CD4-positive, alpha-beta T cell (primary cell): ENCODE measurements at regions not wholly inside any gene's neighbourhood (a gene's known extent, or its start where the extent isn't known, plus 50 kb on each side); places are given as distances from the start of the nearest gene placed in this dataset.

ENCODE experiments used
- ATAC-seq: fragments of 200-7000 bp; cut with Tn5 transposase; one replicate; pipeline ENCODE4 v1.10.0; 2022; ENCODE audit warnings: mild to moderate bottlenecking; ENCODE audit not compliant: poor library complexity
- CTCF ChIA-PET: fragments of 350-600 bp; sonication (Branson Sonifier 250); formaldehyde crosslinking; loops from one replicate; lab custom pipeline; 2021; ENCODE audit warnings: antibody characterized with exemption, inconsistent platforms; lab: Charles Lee
- POLR2A ChIA-PET: fragments of 350-600 bp; sonication (Branson Sonifier 250); formaldehyde crosslinking; loops from one replicate; lab custom pipeline; 2021; ENCODE audit warnings: antibody characterized with exemption, inconsistent platforms; lab: Charles Lee
- DNase-seq, 14 experiments: peaks; one replicate each; pipeline ENCODE4 v3.0.0-alpha.2; 2013 to 2020; ENCODE audit warnings: mixed read lengths in 2 of 14
- H3K27ac ChIP-seq, 2 donors: one replicate each; pipeline versions ENCODE4 v1.5.1 to v1.7.0; 2013; ENCODE audit warnings: low read length in 2 of 2, low read depth in 1 of 2, mild to moderate bottlenecking in 1 of 2
- H3K27me3 ChIP-seq, 2 experiments: 1 replicate in 1 of 2; 2 replicates in 1 of 2; pipeline versions ENCODE4 v1.6.1 to v1.7.0; 2013; ENCODE audit warnings: low read length in 2 of 2, control low read depth in 1 of 2, mild to moderate bottlenecking in 1 of 2, moderate library complexity in 1 of 2; ENCODE audit not compliant: insufficient read depth in 2 of 2, control insufficient read depth in 1 of 2
- H3K36me3 ChIP-seq: one replicate; pipeline ENCODE4 v1.6.1; 2013; ENCODE audit warnings: low read length, control low read depth; ENCODE audit not compliant: insufficient read depth
- H3K4me1 ChIP-seq: one replicate; pipeline ENCODE4 v1.6.1; 2013; ENCODE audit warnings: low read length, control low read depth; ENCODE audit not compliant: insufficient read depth
- H3K4me3 ChIP-seq: one replicate; pipeline ENCODE4 v1.5.1; 2013; ENCODE audit warnings: mild to moderate bottlenecking, low read length, moderate library complexity
- H3K9me3 ChIP-seq, 2 experiments: 1 replicate in 1 of 2; 2 replicates in 1 of 2; pipeline versions ENCODE4 v1.6.1 to v1.7.0; 2013; ENCODE audit warnings: low read length in 2 of 2, mild to moderate bottlenecking in 2 of 2, control low read depth in 1 of 2, moderate library complexity in 1 of 2; ENCODE audit not compliant: control insufficient read depth in 1 of 2, insufficient read depth in 1 of 2
- H3K27ac Mint-ChIP-seq: one replicate; pipeline ENCODE4 v1.8.0; 2020; ENCODE audit warnings: mixed read lengths
- H3K27me3 Mint-ChIP-seq: one replicate; pipeline ENCODE4 v1.8.0; 2021; ENCODE audit warnings: mixed read lengths
- H3K36me3 Mint-ChIP-seq: one replicate; pipeline ENCODE4 v1.8.0; 2021; ENCODE audit warnings: low read depth, mixed read lengths
- H3K4me1 Mint-ChIP-seq: one replicate; pipeline ENCODE4 v1.8.0; 2021; ENCODE audit warnings: low read depth, mixed read lengths
- H3K4me3 Mint-ChIP-seq: one replicate; pipeline ENCODE4 v1.8.0; 2020; ENCODE audit warnings: mild to moderate bottlenecking, mixed read lengths
- H3K9me3 Mint-ChIP-seq: one replicate; pipeline ENCODE4 v1.8.0; 2020; ENCODE audit warnings: mixed read lengths
- CTCF ChIP-seq: fragments of 200-600 bp; IDR thresholded peaks from one replicate; pipeline ENCODE4 v1.8.0; 2022; ENCODE audit warnings: antibody characterized with exemption, mild to moderate bottlenecking
- intact Hi-C, 2 experiments: fragments of 100-400 bp; cut with DNase I in 1 of 2; cut with micrococcal nuclease in 1 of 2; formaldehyde crosslinking; loops; one replicate each; pipeline versions ENCODE4 v1.15.1 to v1.9.0; 2023 to 2025; cut with DNase I, micrococcal nuclease

DNA sequence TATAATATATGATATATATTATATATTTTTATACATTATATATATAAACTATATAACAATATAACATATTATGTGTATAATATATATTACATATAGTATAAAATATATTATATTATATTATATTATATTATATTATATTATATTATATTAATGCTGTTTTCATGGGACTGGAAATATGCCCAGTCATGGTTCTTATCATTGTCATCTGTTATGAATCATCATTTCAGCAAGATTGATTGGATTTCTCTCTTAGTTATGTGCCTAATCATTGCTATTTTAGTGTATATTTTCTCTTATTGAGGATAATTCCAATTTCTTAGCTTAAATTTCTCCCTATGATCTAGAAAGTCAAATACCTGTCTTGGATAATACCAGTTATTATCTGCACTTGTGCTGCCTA, 617.8 kb downstream of the TRIB2 start:
- DNase-seq, result no peak
- Mint-ChIP-seq H3K27ac (no peak overlapping the region), H3K27me3 (no peaks in the 10 kb centered on the region), H3K9me3 (peaks cover 4% of the 10 kb centered on the region), H3K4me1 (no peaks in the 10 kb centered on the region), H3K36me3 (no peaks in the 10 kb centered on the region), H3K4me3 (no peak overlapping the region)
- intact Hi-C loops, result no loop called here
- no peak for TF ChIP-seq CTCF
- Histone ChIP-seq H3K27me3 (no peaks in the 10 kb centered on the region), H3K4me3 (no peak overlapping the region), H3K4me1 (no peaks in the 10 kb centered on the region), H3K36me3 (no peaks in the 10 kb centered on the region), H3K27ac (no peak overlapping the region), H3K9me3 (no peaks in the 10 kb centered on the region)
- ATAC-seq, result no peak
- ChIA-PET POLR2A (no interaction called here), CTCF (no interaction called here)

DNA sequence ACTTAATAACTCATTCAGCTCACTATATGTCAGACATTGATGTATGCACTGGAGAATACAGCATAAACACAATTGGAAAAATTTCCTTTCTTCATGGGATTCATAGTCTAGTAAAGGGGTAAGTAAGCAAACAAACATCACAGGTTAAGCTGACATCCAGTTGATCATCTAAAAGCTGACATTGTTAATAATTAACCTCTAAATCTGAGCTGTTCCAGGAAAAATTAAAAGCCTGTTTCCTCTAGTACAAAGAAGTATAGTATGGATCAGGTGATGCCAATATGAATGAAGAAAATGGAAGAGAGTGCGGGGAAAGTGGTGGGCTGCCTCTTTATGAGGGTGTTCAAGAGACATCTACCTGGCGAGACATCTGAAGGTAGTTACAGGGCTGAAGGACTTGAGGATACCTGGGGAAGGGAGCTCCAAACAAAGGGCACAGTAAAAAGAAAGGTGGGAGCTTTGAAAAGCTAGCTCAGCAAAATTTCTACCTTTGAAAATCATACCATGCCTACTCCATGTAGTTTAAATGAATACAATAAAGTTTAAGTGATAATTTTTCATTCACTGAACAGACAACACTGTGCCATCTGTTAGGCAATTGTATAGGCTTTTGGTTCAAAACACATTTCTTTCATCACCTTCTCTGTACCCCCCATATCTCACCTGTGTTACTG, 619.3 kb downstream of the TRIB2 start:
- H3K4me3 Mint-ChIP-seq, result no peak overlapping the region
- no peak overlapping the region for H3K27ac Mint-ChIP-seq
- ATAC-seq (no peak), DNase-seq (no peak)
- Histone ChIP-seq H3K4me1 (no peaks in the 10 kb centered on the region), H3K4me3 (no peak overlapping the region), H3K9me3 (peaks cover 0 to 3% of the 10 kb centered on the region in 2 experiments), H3K27ac (no peak overlapping the region), H3K27me3 (no peaks in the 10 kb centered on the region), H3K36me3 (no peaks in the 10 kb centered on the region)
- intact Hi-C loops, result no loop called here
- no peak for TF ChIP-seq CTCF
- H3K9me3 Mint-ChIP-seq, result peaks cover 4% of the 10 kb centered on the region
- CTCF ChIA-PET, result no interaction called here
- H3K36me3 Mint-ChIP-seq, result no peaks in the 10 kb centered on the region
- POLR2A ChIA-PET, result no interaction called here
- H3K27me3 Mint-ChIP-seq, result no peaks in the 10 kb centered on the region
- no peaks in the 10 kb centered on the region for H3K4me1 Mint-ChIP-seq

GRCh38 chr2:13351068-13351467, 634.3 kb downstream of the TRIB2 start:
- Mint-ChIP-seq H3K36me3 (no peaks in the 10 kb centered on the region), H3K9me3 (peaks cover 2% of the 10 kb centered on the region), H3K27me3 (no peaks in the 10 kb centered on the region), H3K27ac (no peak overlapping the region), H3K4me1 (no peaks in the 10 kb centered on the region), H3K4me3 (no peak overlapping the region)
- Histone ChIP-seq H3K27me3 (no peaks in the 10 kb centered on the region), H3K36me3 (no peaks in the 10 kb centered on the region), H3K27ac (no peak overlapping the region), H3K4me1 (no peaks in the 10 kb centered on the region), H3K9me3 (no peaks in the 10 kb centered on the region), H3K4me3 (no peak overlapping the region)
- intact Hi-C loops, result no loop called here
- POLR2A ChIA-PET, result no interaction called here
- ATAC-seq (no peak), DNase-seq (no peak)
- TF ChIP-seq CTCF, result no peak
- CTCF ChIA-PET, result no interaction called here
